HCT116 (cell line): ENCODE measurements at regions not wholly inside any gene's neighbourhood (a gene's known extent, or its start where the extent isn't known, plus 50 kb on each side); places are given as distances from the start of the nearest gene placed in this dataset.
A peak's percentile ranks its signal among the peaks of the same experiment; 100 is the strongest.

Experiments
- CTCF ChIP-seq, 3 experiments: fragments of 200-600 bp in 1 of 3; sonication (generic) in 1 of 3; IDR thresholded peaks in 2 of 3; conservative IDR thresholded peaks in 1 of 3; 2 replicates each; pipeline ENCODE4 v1.5.1; 2012 to 2017; ENCODE audit warnings: low read depth in 2 of 3, low read length in 2 of 3, antibody characterized with exemption in 1 of 3, borderline replicate concordance in 1 of 3, control low read depth in 1 of 3, mild to moderate bottlenecking in 1 of 3, mixed read lengths in 1 of 3, mixed run types in 1 of 3, moderate library complexity in 1 of 3; ENCODE audit not compliant: insufficient read depth in 1 of 3
- EGR1 ChIP-seq: IDR thresholded peaks from 2 replicates; pipeline ENCODE4 v1.6.1; 2012; ENCODE audit warnings: low read depth
- EZH2 ChIP-seq: fragments of 200-600 bp; sonication (generic); IDR thresholded peaks from 2 replicates; pipeline ENCODE4 v1.6.1; 2017; ENCODE audit warnings: antibody characterized with exemption, mixed run types
- POLR2A ChIP-seq: IDR thresholded peaks from 2 replicates; pipeline ENCODE4 v1.7.0; 2011; ENCODE audit warnings: borderline replicate concordance; ENCODE audit not compliant: insufficient read depth, insufficient read length; ENCODE audit errors: extremely low read depth
- POLR2AphosphoS5 ChIP-seq: IDR thresholded peaks from 2 replicates; pipeline ENCODE4 v1.6.1; 2011; ENCODE audit warnings: mild to moderate bottlenecking, low read depth, low read length, moderate library complexity
- SIN3A ChIP-seq: IDR thresholded peaks from 2 replicates; pipeline ENCODE4 v1.6.1; 2012; ENCODE audit warnings: low read depth
- YY1 ChIP-seq: IDR thresholded peaks from 2 replicates; pipeline ENCODE4 v1.6.1; 2011; ENCODE audit warnings: low read length, low read depth, moderate library complexity, mild to moderate bottlenecking; ENCODE audit not compliant: insufficient replicate concordance; ENCODE audit errors: extremely low read depth
- TF ChIP-seq, protein P1 (sequence below): IDR thresholded peaks from 2 replicates; pipeline ENCODE4 v1.6.1; 2011; ENCODE audit warnings: mild to moderate bottlenecking, low read length, moderate library complexity; ENCODE audit not compliant: insufficient replicate concordance; ENCODE audit errors: extremely low read depth
- TF ChIP-seq, protein P2 (sequence below): IDR thresholded peaks from 2 replicates; pipeline ENCODE4 v1.6.1; 2012
- TF ChIP-seq, protein P3 (sequence below): IDR thresholded peaks from 2 replicates; pipeline ENCODE4 v1.6.1; 2012; ENCODE audit warnings: low read depth
- TF ChIP-seq, protein P4 (sequence below): IDR thresholded peaks from 2 replicates; pipeline ENCODE4 v1.6.1; 2012

GRCh38 chr11:86743223-86744118, 56.9 kb upstream of the PRSS23 start:
- peak; percentile 48; the same call in 1 of the 2 replicates for TF ChIP-seq POLR2AphosphoS5
- TF ChIP-seq EGR1, result peak; percentile 91
- TF ChIP-seq, protein P1, sequence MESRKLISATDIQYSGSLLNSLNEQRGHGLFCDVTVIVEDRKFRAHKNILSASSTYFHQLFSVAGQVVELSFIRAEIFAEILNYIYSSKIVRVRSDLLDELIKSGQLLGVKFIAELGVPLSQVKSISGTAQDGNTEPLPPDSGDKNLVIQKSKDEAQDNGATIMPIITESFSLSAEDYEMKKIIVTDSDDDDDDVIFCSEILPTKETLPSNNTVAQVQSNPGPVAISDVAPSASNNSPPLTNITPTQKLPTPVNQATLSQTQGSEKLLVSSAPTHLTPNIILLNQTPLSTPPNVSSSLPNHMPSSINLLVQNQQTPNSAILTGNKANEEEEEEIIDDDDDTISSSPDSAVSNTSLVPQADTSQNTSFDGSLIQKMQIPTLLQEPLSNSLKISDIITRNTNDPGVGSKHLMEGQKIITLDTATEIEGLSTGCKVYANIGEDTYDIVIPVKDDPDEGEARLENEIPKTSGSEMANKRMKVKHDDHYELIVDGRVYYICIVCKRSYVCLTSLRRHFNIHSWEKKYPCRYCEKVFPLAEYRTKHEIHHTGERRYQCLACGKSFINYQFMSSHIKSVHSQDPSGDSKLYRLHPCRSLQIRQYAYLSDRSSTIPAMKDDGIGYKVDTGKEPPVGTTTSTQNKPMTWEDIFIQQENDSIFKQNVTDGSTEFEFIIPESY, result peak; percentile 51
- TF ChIP-seq YY1, result peak; percentile 62
- TF ChIP-seq SIN3A, result peak; percentile 66; the same call in 1 of the 2 replicates
- TF ChIP-seq, protein P2, sequence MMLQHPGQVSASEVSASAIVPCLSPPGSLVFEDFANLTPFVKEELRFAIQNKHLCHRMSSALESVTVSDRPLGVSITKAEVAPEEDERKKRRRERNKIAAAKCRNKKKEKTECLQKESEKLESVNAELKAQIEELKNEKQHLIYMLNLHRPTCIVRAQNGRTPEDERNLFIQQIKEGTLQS, result peak; percentile 39; the same call in 1 of the 2 replicates
- TF ChIP-seq CTCF (IDR thresholded peaks at IDR 0.05 in 2 of 3, conservative IDR thresholded peaks at IDR 0.05 in 1 of 3; ENCODE audit: borderline replicate concordance in 1 of 3, insufficient read depth in 1 of 3, low read depth in 2 of 3, low read length in 2 of 3), result no peak
- no peak for TF ChIP-seq EZH2
- TF ChIP-seq, protein P3, sequence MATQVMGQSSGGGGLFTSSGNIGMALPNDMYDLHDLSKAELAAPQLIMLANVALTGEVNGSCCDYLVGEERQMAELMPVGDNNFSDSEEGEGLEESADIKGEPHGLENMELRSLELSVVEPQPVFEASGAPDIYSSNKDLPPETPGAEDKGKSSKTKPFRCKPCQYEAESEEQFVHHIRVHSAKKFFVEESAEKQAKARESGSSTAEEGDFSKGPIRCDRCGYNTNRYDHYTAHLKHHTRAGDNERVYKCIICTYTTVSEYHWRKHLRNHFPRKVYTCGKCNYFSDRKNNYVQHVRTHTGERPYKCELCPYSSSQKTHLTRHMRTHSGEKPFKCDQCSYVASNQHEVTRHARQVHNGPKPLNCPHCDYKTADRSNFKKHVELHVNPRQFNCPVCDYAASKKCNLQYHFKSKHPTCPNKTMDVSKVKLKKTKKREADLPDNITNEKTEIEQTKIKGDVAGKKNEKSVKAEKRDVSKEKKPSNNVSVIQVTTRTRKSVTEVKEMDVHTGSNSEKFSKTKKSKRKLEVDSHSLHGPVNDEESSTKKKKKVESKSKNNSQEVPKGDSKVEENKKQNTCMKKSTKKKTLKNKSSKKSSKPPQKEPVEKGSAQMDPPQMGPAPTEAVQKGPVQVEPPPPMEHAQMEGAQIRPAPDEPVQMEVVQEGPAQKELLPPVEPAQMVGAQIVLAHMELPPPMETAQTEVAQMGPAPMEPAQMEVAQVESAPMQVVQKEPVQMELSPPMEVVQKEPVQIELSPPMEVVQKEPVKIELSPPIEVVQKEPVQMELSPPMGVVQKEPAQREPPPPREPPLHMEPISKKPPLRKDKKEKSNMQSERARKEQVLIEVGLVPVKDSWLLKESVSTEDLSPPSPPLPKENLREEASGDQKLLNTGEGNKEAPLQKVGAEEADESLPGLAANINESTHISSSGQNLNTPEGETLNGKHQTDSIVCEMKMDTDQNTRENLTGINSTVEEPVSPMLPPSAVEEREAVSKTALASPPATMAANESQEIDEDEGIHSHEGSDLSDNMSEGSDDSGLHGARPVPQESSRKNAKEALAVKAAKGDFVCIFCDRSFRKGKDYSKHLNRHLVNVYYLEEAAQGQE, result no peak
- no peak for TF ChIP-seq POLR2A
- TF ChIP-seq, protein P4, sequence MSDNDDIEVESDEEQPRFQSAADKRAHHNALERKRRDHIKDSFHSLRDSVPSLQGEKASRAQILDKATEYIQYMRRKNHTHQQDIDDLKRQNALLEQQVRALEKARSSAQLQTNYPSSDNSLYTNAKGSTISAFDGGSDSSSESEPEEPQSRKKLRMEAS, result no peak
